ENCODE measurements at regions not wholly inside any gene's neighbourhood (a gene's known extent, or its start where the extent isn't known, plus 50 kb on each side); places are given as distances from the start of the nearest gene placed in this dataset.

DNA sequence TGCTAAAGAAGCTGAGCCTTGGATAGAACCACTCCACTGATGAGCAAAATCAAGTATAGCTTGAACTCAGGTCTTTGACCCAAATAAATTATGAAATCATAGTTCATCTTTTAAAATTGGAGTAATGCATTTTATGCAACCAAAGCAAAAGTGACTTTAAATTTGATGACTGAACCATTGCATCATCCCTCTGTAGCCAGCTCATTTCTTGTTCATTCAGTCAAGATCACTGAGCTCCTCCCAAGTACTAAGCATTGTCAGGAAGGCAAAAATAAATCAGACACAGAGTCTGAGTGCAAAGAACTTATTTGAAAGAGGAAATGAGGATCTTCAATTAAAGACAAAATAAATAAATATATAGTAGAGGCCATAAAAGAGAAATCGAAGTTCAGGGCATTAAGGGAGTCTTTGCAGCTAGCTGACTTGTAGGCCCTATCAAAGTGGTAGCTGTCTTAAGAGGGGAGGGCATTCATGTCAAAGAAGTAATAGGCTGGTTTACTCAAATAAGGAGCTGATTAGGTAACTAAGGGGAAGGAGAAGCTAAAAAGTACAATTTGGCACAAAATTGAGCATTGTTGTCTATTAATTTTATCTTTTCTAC, 411.8 kb downstream of the MTX2 start:
- in situ Hi-C loops (cut with HindIII; ENCODE audit: low pct_unique_long_range_greater_than_20kb, low sequenced_read_pairs) (no loop called here), intact Hi-C loops (cut with micrococcal nuclease; ENCODE audit: unreplicated experiment) (loop anchor here (10.0 kb wide), 1 partner anchor 134 kb away; no protein-coding TSS in a partner anchor)
- Histone ChIP-seq H3K27me3 (ENCODE audit: control insufficient read depth, insufficient read depth, low read length) (peaks cover 7% of the 10 kb centered on the region), H3K27ac (ENCODE audit: low read length) (no peak overlapping the region), H3K36me3 (ENCODE audit: control insufficient read depth, insufficient read depth, low read length) (no peaks in the 10 kb centered on the region), H3K4me1 (ENCODE audit: control insufficient read depth, insufficient read depth, low read length) (no peaks in the 10 kb centered on the region), H3K4me3 (ENCODE audit: low read depth in 2 of 2, low read length in 2 of 2) (no peak overlapping the region), H3K9me3 (ENCODE audit: control insufficient read depth, insufficient read depth, low read depth, low read length) (no peaks in the 10 kb centered on the region)
- ChIA-PET CTCF (no interaction called here), POLR2A (interaction anchor here (0.7 kb wide), 1 partner anchor 456 kb away, joined by 3 read pairs; no protein-coding TSS in a partner anchor)
- ATAC-seq = no peak
- BruUV-seq (replicated peaks) = no TSS peak
- TF ChIP-seq POLR2AphosphoS5 (IDR thresholded peaks at IDR 0.05; ENCODE audit: low read depth, low read length) (no peak), TCF7L2 (IDR thresholded peaks at IDR 0.05; ENCODE audit: low read depth, low read length) (no peak), SIN3A (IDR thresholded peaks at IDR 0.05; ENCODE audit: borderline replicate concordance, insufficient read depth, low read depth, low read length) (no peak)
- TF ChIP-seq, protein P1, sequence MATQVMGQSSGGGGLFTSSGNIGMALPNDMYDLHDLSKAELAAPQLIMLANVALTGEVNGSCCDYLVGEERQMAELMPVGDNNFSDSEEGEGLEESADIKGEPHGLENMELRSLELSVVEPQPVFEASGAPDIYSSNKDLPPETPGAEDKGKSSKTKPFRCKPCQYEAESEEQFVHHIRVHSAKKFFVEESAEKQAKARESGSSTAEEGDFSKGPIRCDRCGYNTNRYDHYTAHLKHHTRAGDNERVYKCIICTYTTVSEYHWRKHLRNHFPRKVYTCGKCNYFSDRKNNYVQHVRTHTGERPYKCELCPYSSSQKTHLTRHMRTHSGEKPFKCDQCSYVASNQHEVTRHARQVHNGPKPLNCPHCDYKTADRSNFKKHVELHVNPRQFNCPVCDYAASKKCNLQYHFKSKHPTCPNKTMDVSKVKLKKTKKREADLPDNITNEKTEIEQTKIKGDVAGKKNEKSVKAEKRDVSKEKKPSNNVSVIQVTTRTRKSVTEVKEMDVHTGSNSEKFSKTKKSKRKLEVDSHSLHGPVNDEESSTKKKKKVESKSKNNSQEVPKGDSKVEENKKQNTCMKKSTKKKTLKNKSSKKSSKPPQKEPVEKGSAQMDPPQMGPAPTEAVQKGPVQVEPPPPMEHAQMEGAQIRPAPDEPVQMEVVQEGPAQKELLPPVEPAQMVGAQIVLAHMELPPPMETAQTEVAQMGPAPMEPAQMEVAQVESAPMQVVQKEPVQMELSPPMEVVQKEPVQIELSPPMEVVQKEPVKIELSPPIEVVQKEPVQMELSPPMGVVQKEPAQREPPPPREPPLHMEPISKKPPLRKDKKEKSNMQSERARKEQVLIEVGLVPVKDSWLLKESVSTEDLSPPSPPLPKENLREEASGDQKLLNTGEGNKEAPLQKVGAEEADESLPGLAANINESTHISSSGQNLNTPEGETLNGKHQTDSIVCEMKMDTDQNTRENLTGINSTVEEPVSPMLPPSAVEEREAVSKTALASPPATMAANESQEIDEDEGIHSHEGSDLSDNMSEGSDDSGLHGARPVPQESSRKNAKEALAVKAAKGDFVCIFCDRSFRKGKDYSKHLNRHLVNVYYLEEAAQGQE (IDR thresholded peaks at IDR 0.05; ENCODE audit: insufficient read depth in 1 of 2, low read depth in 2 of 2, low read length in 1 of 2) = no peak
- TF ChIP-seq, protein P2, sequence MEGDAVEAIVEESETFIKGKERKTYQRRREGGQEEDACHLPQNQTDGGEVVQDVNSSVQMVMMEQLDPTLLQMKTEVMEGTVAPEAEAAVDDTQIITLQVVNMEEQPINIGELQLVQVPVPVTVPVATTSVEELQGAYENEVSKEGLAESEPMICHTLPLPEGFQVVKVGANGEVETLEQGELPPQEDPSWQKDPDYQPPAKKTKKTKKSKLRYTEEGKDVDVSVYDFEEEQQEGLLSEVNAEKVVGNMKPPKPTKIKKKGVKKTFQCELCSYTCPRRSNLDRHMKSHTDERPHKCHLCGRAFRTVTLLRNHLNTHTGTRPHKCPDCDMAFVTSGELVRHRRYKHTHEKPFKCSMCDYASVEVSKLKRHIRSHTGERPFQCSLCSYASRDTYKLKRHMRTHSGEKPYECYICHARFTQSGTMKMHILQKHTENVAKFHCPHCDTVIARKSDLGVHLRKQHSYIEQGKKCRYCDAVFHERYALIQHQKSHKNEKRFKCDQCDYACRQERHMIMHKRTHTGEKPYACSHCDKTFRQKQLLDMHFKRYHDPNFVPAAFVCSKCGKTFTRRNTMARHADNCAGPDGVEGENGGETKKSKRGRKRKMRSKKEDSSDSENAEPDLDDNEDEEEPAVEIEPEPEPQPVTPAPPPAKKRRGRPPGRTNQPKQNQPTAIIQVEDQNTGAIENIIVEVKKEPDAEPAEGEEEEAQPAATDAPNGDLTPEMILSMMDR (IDR thresholded peaks at IDR 0.05) = no peak
- DNase-seq (ENCODE audit: low read depth, low spot score) = no peak

GRCh38 chr2:176681584-176682115, 412.4 kb downstream of the MTX2 start:
- no peak overlapping the region for H3K4me3 ChIP-seq (ENCODE audit: low read depth in 2 of 2, low read length in 2 of 2)
- no peak for ATAC-seq
- no peaks in the 10 kb centered on the region for H3K9me3 ChIP-seq (ENCODE audit: control insufficient read depth, insufficient read depth, low read depth, low read length)
- in situ Hi-C loops (cut with HindIII; ENCODE audit: low pct_unique_long_range_greater_than_20kb, low sequenced_read_pairs) (no loop called here), intact Hi-C loops (cut with micrococcal nuclease; ENCODE audit: unreplicated experiment) (loop anchor here (10.0 kb wide), 1 partner anchor 133 kb away; no protein-coding TSS in a partner anchor)
- no peak for DNase-seq (ENCODE audit: low read depth, low spot score)
- H3K36me3 ChIP-seq (ENCODE audit: control insufficient read depth, insufficient read depth, low read length) = no peaks in the 10 kb centered on the region
- TF ChIP-seq POLR2AphosphoS5 (IDR thresholded peaks at IDR 0.05; ENCODE audit: low read depth, low read length) = no peak
- no peaks in the 10 kb centered on the region for H3K4me1 ChIP-seq (ENCODE audit: control insufficient read depth, insufficient read depth, low read length)
- peaks cover 7% of the 10 kb centered on the region for H3K27me3 ChIP-seq (ENCODE audit: control insufficient read depth, insufficient read depth, low read length)
- no peak overlapping the region for H3K27ac ChIP-seq (ENCODE audit: low read length)
- ChIA-PET POLR2A (interaction anchor here (0.7 kb wide), 1 partner anchor 456 kb away, joined by 3 read pairs; no protein-coding TSS in a partner anchor), CTCF (no interaction called here)
- no TSS peak for BruUV-seq (replicated peaks)

DNA sequence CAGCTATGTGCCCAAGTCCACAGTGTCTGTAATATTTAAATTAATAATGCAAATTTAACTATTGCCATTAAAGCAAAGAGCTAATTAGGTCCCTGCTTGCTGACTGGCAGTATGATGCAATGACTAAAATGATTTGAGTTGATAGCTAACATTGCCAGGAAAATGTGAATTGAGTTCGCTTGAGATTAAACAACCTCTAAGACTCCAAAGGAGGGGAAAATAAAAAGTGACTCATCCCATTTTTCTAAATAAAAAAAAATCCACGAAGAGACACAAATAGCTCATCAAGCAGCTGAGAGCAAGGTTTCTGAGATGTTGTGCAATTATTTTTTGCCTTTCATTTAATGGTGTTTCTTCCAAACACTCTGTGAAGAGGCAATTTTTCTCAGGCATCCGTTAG, 413.0 kb downstream of the MTX2 start:
- POLR2A ChIA-PET = no interaction called here
- no peak overlapping the region for H3K27ac ChIP-seq (ENCODE audit: low read length)

More for the DNA sequence above, 413.0 kb downstream of the MTX2 start:
- Histone ChIP-seq H3K9me3 (ENCODE audit: control insufficient read depth, insufficient read depth, low read depth, low read length) (no peaks in the 10 kb centered on the region), H3K27me3 (ENCODE audit: control insufficient read depth, insufficient read depth, low read length) (peaks cover 7% of the 10 kb centered on the region), H3K36me3 (ENCODE audit: control insufficient read depth, insufficient read depth, low read length) (no peaks in the 10 kb centered on the region), H3K4me3 (ENCODE audit: low read depth in 2 of 2, low read length in 2 of 2) (no peak overlapping the region), H3K4me1 (ENCODE audit: control insufficient read depth, insufficient read depth, low read length) (no peaks in the 10 kb centered on the region)
- ATAC-seq = no peak
- CTCF ChIA-PET = no interaction called here
- no peak for TF ChIP-seq TCF7L2 (IDR thresholded peaks at IDR 0.05; ENCODE audit: low read depth, low read length)
- no peak for TF ChIP-seq POLR2AphosphoS5 (IDR thresholded peaks at IDR 0.05; ENCODE audit: low read depth, low read length)
- TF ChIP-seq, protein P1 (IDR thresholded peaks at IDR 0.05; ENCODE audit: insufficient read depth in 1 of 2, low read depth in 2 of 2, low read length in 1 of 2) = no peak
- TF ChIP-seq SIN3A (IDR thresholded peaks at IDR 0.05; ENCODE audit: borderline replicate concordance, insufficient read depth, low read depth, low read length) = no peak
- TF ChIP-seq, protein P2 (IDR thresholded peaks at IDR 0.05) = no peak
- in situ Hi-C loops (cut with HindIII; ENCODE audit: low pct_unique_long_range_greater_than_20kb, low sequenced_read_pairs) = no loop called here
- DNase-seq (ENCODE audit: low read depth, low spot score) = no peak
- intact Hi-C loops (cut with micrococcal nuclease; ENCODE audit: unreplicated experiment) = loop anchor here (10.0 kb wide), 1 partner anchor 133 kb away; no protein-coding TSS in a partner anchor
- BruUV-seq (replicated peaks) = no TSS peak
